HEK293 (cell line): ENCODE measurements at regions not wholly inside any gene's neighbourhood (a gene's known extent, or its start where the extent isn't known, plus 50 kb on each side); places are given as distances from the start of the nearest gene placed in this dataset.
"Not testable (repeated sequence)": the region's sequence is repeated elsewhere in the genome, so short reads cannot be mapped to it uniquely, and the experiment has no call there.

Experiments
- CTCF ChIA-PET: fragments of 350-600 bp; formaldehyde crosslinking; extraction: SDS; loops from one replicate; lab custom pipeline; 2021; ENCODE audit warnings: antibody characterized with exemption; lab: Yijun Ruan, JAX
- POLR2A ChIA-PET: fragments of 300-600 bp; formaldehyde crosslinking; extraction: SDS; loops from one replicate; lab custom pipeline; 2020; ENCODE audit warnings: antibody characterized with exemption, inconsistent platforms; lab: Yijun Ruan, JAX
- H3K27ac ChIP-seq: fragments of 200-500 bp; sonication (Bioruptor generic); 2 replicates; pipeline ENCODE4 v1.5.1; 2014; ENCODE audit warnings: low read depth, low read length, control low read depth, inconsistent platforms; ENCODE audit errors: extremely low read depth
- H3K36me3 ChIP-seq, 2 experiments: fragments of 200-500 bp in 1 of 2; sonication (Bioruptor generic) in 1 of 2; 1 replicate in 1 of 2; 2 replicates in 1 of 2; pipeline ENCODE4 v1.5.1; 2014 to 2017; ENCODE audit warnings: inconsistent platforms in 2 of 2, low read length in 2 of 2; ENCODE audit not compliant: control insufficient read depth in 2 of 2, insufficient read depth in 1 of 2
- H3K4me1 ChIP-seq: fragments of 200-500 bp; sonication (Bioruptor generic); 2 replicates; pipeline ENCODE4 v1.5.1; 2014; ENCODE audit warnings: mild to moderate bottlenecking, low read length, inconsistent platforms; ENCODE audit not compliant: control insufficient read depth, insufficient read depth
- H3K4me3 ChIP-seq: 2 replicates; pipeline ENCODE4 v1.5.1; 2011; ENCODE audit warnings: low read depth, mild to moderate bottlenecking, control low read depth, low read length, moderate library complexity
- H3K9me3 ChIP-seq: fragments of 200-500 bp; sonication (Bioruptor generic); 2 replicates; pipeline ENCODE4 v1.5.1; 2014; ENCODE audit warnings: low read depth, low read length, inconsistent platforms; ENCODE audit not compliant: control insufficient read depth, insufficient read depth
- EGR2 ChIP-seq: fragments of 450-650 bp; formaldehyde crosslinking; IDR thresholded peaks from 2 replicates; pipeline ENCODE4 v1.5.1; 2016; ENCODE audit warnings: low read depth, missing biosample characterization, missing genetic modification characterization
- HOXA7 ChIP-seq: sonication (generic); formaldehyde crosslinking; IDR thresholded peaks from 2 replicates; pipeline ENCODE4 v1.8.1; 2022; ENCODE audit warnings: missing genetic modification reagents, borderline replicate concordance
- HOXD13 ChIP-seq: sonication (generic); formaldehyde crosslinking; IDR thresholded peaks from 2 replicates; pipeline ENCODE4 v1.8.0; 2022; ENCODE audit warnings: missing genetic modification reagents, borderline replicate concordance
- IKZF3 ChIP-seq: fragments of 450-650 bp; IDR thresholded peaks from 2 replicates; pipeline ENCODE4 v1.5.0; 2018; ENCODE audit warnings: missing biosample characterization, mild to moderate bottlenecking, missing genetic modification characterization, moderate library complexity
- KLF9 ChIP-seq: fragments of 450-650 bp; formaldehyde crosslinking; IDR thresholded peaks from 2 replicates; pipeline ENCODE4 v1.5.1; 2016; ENCODE audit warnings: missing biosample characterization, missing genetic modification characterization, low read depth
- OVOL3 ChIP-seq: fragments of 450-650 bp; formaldehyde crosslinking; IDR thresholded peaks from 2 replicates; pipeline ENCODE4 v1.5.1; 2016; ENCODE audit warnings: missing biosample characterization, missing genetic modification characterization
- PATZ1 ChIP-seq: fragments of 450-650 bp; formaldehyde crosslinking; IDR thresholded peaks from 2 replicates; pipeline ENCODE4 v1.5.1; 2016; ENCODE audit warnings: missing biosample characterization, missing genetic modification characterization
- PRDM6 ChIP-seq: fragments of 450-650 bp; formaldehyde crosslinking; IDR thresholded peaks from 2 replicates; pipeline ENCODE4 v1.5.1; 2017; ENCODE audit warnings: missing biosample characterization, missing genetic modification characterization
- WT1 ChIP-seq: fragments of 450-650 bp; formaldehyde crosslinking; IDR thresholded peaks from 2 replicates; pipeline ENCODE4 v1.5.1; 2016; ENCODE audit warnings: missing biosample characterization, missing genetic modification characterization
- ZBTB21 ChIP-seq: fragments of 450-650 bp; formaldehyde crosslinking; IDR thresholded peaks from 2 replicates; pipeline ENCODE4 v1.5.1; 2017; ENCODE audit warnings: missing biosample characterization, missing genetic modification characterization
- ZBTB6 ChIP-seq: fragments of 450-650 bp; formaldehyde crosslinking; IDR thresholded peaks from 2 replicates; pipeline ENCODE4 v1.5.1; 2017; ENCODE audit warnings: missing biosample characterization, missing genetic modification characterization
- ZNF146 ChIP-seq: fragments of 450-650 bp; formaldehyde crosslinking; IDR thresholded peaks from 2 replicates; pipeline ENCODE4 v1.5.1; 2016; ENCODE audit warnings: missing biosample characterization, missing genetic modification characterization
- ZNF169 ChIP-seq: fragments of 450-650 bp; formaldehyde crosslinking; IDR thresholded peaks from 2 replicates; pipeline ENCODE4 v1.5.1; 2016; ENCODE audit warnings: missing biosample characterization, missing genetic modification characterization
- ZNF239 ChIP-seq: fragments of 450-650 bp; formaldehyde crosslinking; IDR thresholded peaks from 2 replicates; pipeline ENCODE4 v1.5.1; 2016; ENCODE audit warnings: missing biosample characterization, missing genetic modification characterization
- ZNF248 ChIP-seq: fragments of 450-650 bp; formaldehyde crosslinking; IDR thresholded peaks from 2 replicates; pipeline ENCODE4 v1.5.1; 2017; ENCODE audit warnings: missing biosample characterization, missing genetic modification characterization
- ZNF292 ChIP-seq: fragments of 450-650 bp; formaldehyde crosslinking; IDR thresholded peaks from 2 replicates; pipeline ENCODE4 v1.5.1; 2016; ENCODE audit warnings: low read depth, missing biosample characterization, missing genetic modification characterization, borderline replicate concordance
- ZNF324 ChIP-seq: fragments of 450-650 bp; formaldehyde crosslinking; IDR thresholded peaks from 2 replicates; pipeline ENCODE4 v1.5.1; 2016; ENCODE audit warnings: missing biosample characterization, missing genetic modification characterization
- ZNF335 ChIP-seq: fragments of 450-650 bp; formaldehyde crosslinking; conservative IDR thresholded peaks from 2 replicates; pipeline ENCODE4 v1.5.1; 2016; ENCODE audit warnings: missing biosample characterization, missing genetic modification characterization
- ZNF404 ChIP-seq: fragments of 450-650 bp; formaldehyde crosslinking; IDR thresholded peaks from 2 replicates; pipeline ENCODE4 v1.5.1; 2017; ENCODE audit warnings: missing biosample characterization, missing genetic modification characterization
- ZNF514 ChIP-seq: fragments of 450-650 bp; formaldehyde crosslinking; IDR thresholded peaks from 2 replicates; pipeline ENCODE4 v1.5.1; 2016; ENCODE audit warnings: missing biosample characterization, missing genetic modification characterization
- ZNF521 ChIP-seq: fragments of 450-650 bp; formaldehyde crosslinking; IDR thresholded peaks from 2 replicates; pipeline ENCODE4 v1.5.1; 2017; ENCODE audit warnings: missing biosample characterization, mild to moderate bottlenecking, missing genetic modification characterization
- ZNF776 ChIP-seq: fragments of 450-650 bp; formaldehyde crosslinking; IDR thresholded peaks from 2 replicates; pipeline ENCODE4 v1.5.0; 2017; ENCODE audit warnings: missing biosample characterization, missing genetic modification characterization, borderline replicate concordance
- ZNF837 ChIP-seq: fragments of 450-650 bp; formaldehyde crosslinking; IDR thresholded peaks from 2 replicates; pipeline ENCODE4 v1.5.1; 2016; ENCODE audit warnings: missing biosample characterization, missing genetic modification characterization

- Histone ChIP-seq H3K36me3 (no peaks in the 10 kb centered on the region), H3K4me1 (no peaks in the 10 kb centered on the region), H3K9me3 (no peaks in the 10 kb centered on the region), H3K27ac (no peak overlapping the region), H3K4me3 (no peak overlapping the region)
- TF ChIP-seq ZNF248 (tag by site-specific recombination): no peak
- TF ChIP-seq EGR2: no peak
- no peak for TF ChIP-seq HOXA7 (CRISPR knock-in tag)
- ChIA-PET POLR2A (no interaction called here), CTCF (no interaction called here)
Measured at GRCh38 chr6:9224539-9224938, 789.2 kb upstream of the SLC35B3 start.

- H3K27ac ChIP-seq, H3K9me3 ChIP-seq, H3K4me1 ChIP-seq, H3K4me3 ChIP-seq, CTCF ChIA-PET, POLR2A ChIA-PET, H3K36me3 ChIP-seq: not testable (repeated sequence)
Measured at GRCh38 chr6:9213717-9214116, 778.4 kb upstream of the SLC35B3 start.

- no peaks in the 10 kb centered on the region for H3K36me3 ChIP-seq
- no peak for TF ChIP-seq ZBTB21 (tag by site-specific recombination)
- TF ChIP-seq ZNF324: no peak
- TF ChIP-seq ZNF837 (tag by site-specific recombination): no peak
- TF ChIP-seq IKZF3: no peak
- TF ChIP-seq ZBTB6 (tag by site-specific recombination): no peak
- no peak for TF ChIP-seq PATZ1 (tag by site-specific recombination)
- no peak for TF ChIP-seq ZNF776 (tag by site-specific recombination)
- no peak for TF ChIP-seq HOXD13 (CRISPR knock-in tag)
- TF ChIP-seq ZNF239 (tag by site-specific recombination): no peak
- TF ChIP-seq PRDM6 (tag by site-specific recombination): no peak
- no peak for TF ChIP-seq ZNF404 (tag by site-specific recombination)
- no peak for TF ChIP-seq ZNF335 (tag by site-specific recombination)
- TF ChIP-seq ZNF169 (tag by site-specific recombination): no peak
- no peak for TF ChIP-seq ZNF521 (tag by site-specific recombination)
- no peak for TF ChIP-seq OVOL3 (tag by site-specific recombination)
- TF ChIP-seq ZNF292: no peak
- no peak for TF ChIP-seq ZNF146 (tag by site-specific recombination)
- no peak for TF ChIP-seq KLF9 (tag by site-specific recombination)
- TF ChIP-seq ZNF514: no peak
- TF ChIP-seq WT1 (tag by site-specific recombination): no peak
- ChIA-PET POLR2A (no interaction called here), CTCF (interaction anchor here (0.5 kb wide), 1 partner anchor 179 kb away, joined by 3 read pairs; no protein-coding TSS in a partner anchor)
- H3K4me1 ChIP-seq: no peaks in the 10 kb centered on the region
- no peak overlapping the region for H3K27ac ChIP-seq
- H3K4me3 ChIP-seq: no peak overlapping the region
- H3K9me3 ChIP-seq: no peaks in the 10 kb centered on the region
Measured at GRCh38 chr6:9208966-9209365, 773.6 kb upstream of the SLC35B3 start.
